CD4-positive, CD25-positive, alpha-beta regulatory T cell (primary cell): ENCODE measurements at regions not wholly inside any gene's neighbourhood (a gene's known extent, or its start where the extent isn't known, plus 50 kb on each side); places are given as distances from the start of the nearest gene placed in this dataset.

Experiments used
- ATAC-seq, 2 donors: fragments of 150-1000 bp; cut with Tn5 transposase; one replicate each; pipeline ENCODE4 v1.10.0; 2021; ENCODE audit warnings: low read depth in 2 of 2, moderate number of reproducible peaks in 2 of 2, moderate library complexity in 1 of 2
- DNase-seq, 3 donors: peaks; one replicate each; pipeline versions ENCODE4 v3.0.0 to v3.0.0-alpha.2; 2012 to 2022; ENCODE audit warnings: mixed read lengths in 1 of 3
- H3K27ac ChIP-seq: one replicate; pipeline ENCODE4 v1.7.0; 2013; ENCODE audit warnings: mild to moderate bottlenecking, low read length; ENCODE audit not compliant: insufficient read depth, poor library complexity, severe bottlenecking
- H3K27me3 ChIP-seq: one replicate; pipeline ENCODE4 v1.7.0; 2013; ENCODE audit warnings: low read length; ENCODE audit not compliant: control insufficient read depth, insufficient read depth
- H3K36me3 ChIP-seq: one replicate; pipeline ENCODE4 v1.7.0; 2013; ENCODE audit warnings: mild to moderate bottlenecking, low read length, moderate library complexity; ENCODE audit not compliant: control insufficient read depth, insufficient read depth
- H3K4me1 ChIP-seq: 2 replicates; pipeline ENCODE4 v1.7.0; 2013; ENCODE audit warnings: mild to moderate bottlenecking, low read length; ENCODE audit not compliant: insufficient read depth, control insufficient read depth, poor library complexity, severe bottlenecking
- H3K4me3 ChIP-seq: one replicate; pipeline ENCODE4 v1.7.0; 2013; ENCODE audit warnings: low read depth, mild to moderate bottlenecking, low read length, moderate library complexity
- H3K9me3 ChIP-seq, 2 experiments: 1 replicate in 1 of 2; 2 replicates in 1 of 2; pipeline ENCODE4 v1.7.0; 2013; ENCODE audit warnings: low read length in 2 of 2, mild to moderate bottlenecking in 1 of 2, moderate library complexity in 1 of 2; ENCODE audit not compliant: control insufficient read depth in 2 of 2
- H3K27ac Mint-ChIP-seq, 3 donors: one replicate each; pipeline ENCODE4 v1.8.0; 2020 to 2022; ENCODE audit warnings: mild to moderate bottlenecking in 3 of 3, mixed read lengths in 3 of 3, moderate library complexity in 2 of 3
- H3K27me3 Mint-ChIP-seq: one replicate; pipeline ENCODE4 v1.8.0; 2022; ENCODE audit warnings: mild to moderate bottlenecking, mixed read lengths
- H3K36me3 Mint-ChIP-seq: one replicate; pipeline ENCODE4 v1.8.0; 2020; ENCODE audit warnings: mixed read lengths
- H3K4me1 Mint-ChIP-seq, 4 donors: one replicate each; pipeline ENCODE4 v1.8.0; 2020 to 2022; ENCODE audit warnings: mixed read lengths in 4 of 4, mild to moderate bottlenecking in 1 of 4
- H3K4me3 Mint-ChIP-seq, 4 donors: one replicate each; pipeline ENCODE4 v1.8.0; 2020 to 2022; ENCODE audit warnings: mild to moderate bottlenecking in 4 of 4, mixed read lengths in 4 of 4, moderate library complexity in 3 of 4
- H3K9me3 Mint-ChIP-seq, 7 donors: one replicate each; pipeline ENCODE4 v1.8.0; 2020 to 2022; ENCODE audit warnings: mixed read lengths in 7 of 7, mild to moderate bottlenecking in 3 of 7, moderate library complexity in 2 of 7

GRCh38 chr7:131970602-131971001, 414.2 kb upstream of the PODXL start:
- no peaks in the 10 kb centered on the region for H3K27me3 ChIP-seq
- no peak overlapping the region for H3K4me3 ChIP-seq
- no peaks in the 10 kb centered on the region for H3K4me1 ChIP-seq
- H3K4me1 Mint-ChIP-seq, result no peaks in the 10 kb centered on the region
- DNase-seq, result no peak
- no peaks in the 10 kb centered on the region for H3K36me3 ChIP-seq
- H3K4me3 Mint-ChIP-seq, result no peak overlapping the region
- no peaks in the 10 kb centered on the region for H3K9me3 ChIP-seq
- no peaks in the 10 kb centered on the region for H3K36me3 Mint-ChIP-seq
- no peak overlapping the region for H3K27ac ChIP-seq
- ATAC-seq, result no peak
- no peak overlapping the region for H3K27ac Mint-ChIP-seq
- no peaks in the 10 kb centered on the region for H3K9me3 Mint-ChIP-seq
- peaks cover 4% of the 10 kb centered on the region for H3K27me3 Mint-ChIP-seq

GRCh38 chr7:131969560-131969959, 413.1 kb upstream of the PODXL start:
- Histone ChIP-seq H3K27me3 (no peaks in the 10 kb centered on the region), H3K4me1 (no peaks in the 10 kb centered on the region), H3K9me3 (no peaks in the 10 kb centered on the region), H3K27ac (no peak overlapping the region), H3K4me3 (no peak overlapping the region), H3K36me3 (no peaks in the 10 kb centered on the region)
- no peaks in the 10 kb centered on the region for H3K9me3 Mint-ChIP-seq
- DNase-seq (no peak), ATAC-seq (no peak)
- no peak overlapping the region for H3K27ac Mint-ChIP-seq
- no peak overlapping the region for H3K4me3 Mint-ChIP-seq
- no peaks in the 10 kb centered on the region for H3K36me3 Mint-ChIP-seq
- H3K27me3 Mint-ChIP-seq, result peaks cover 4% of the 10 kb centered on the region
- no peaks in the 10 kb centered on the region for H3K4me1 Mint-ChIP-seq

GRCh38 chr7:131967216-131967730, 410.8 kb upstream of the PODXL start:
- no peak for DNase-seq
- Histone ChIP-seq H3K36me3 (no peaks in the 10 kb centered on the region), H3K9me3 (no peaks in the 10 kb centered on the region), H3K4me1 (no peaks in the 10 kb centered on the region), H3K27ac (no peak overlapping the region), H3K27me3 (no peaks in the 10 kb centered on the region), H3K4me3 (no peak overlapping the region)
- Mint-ChIP-seq H3K27me3 (peaks cover 4% of the 10 kb centered on the region), H3K9me3 (peaks cover 0 to 2% (median 0%) of the 10 kb centered on the region in 7 donors), H3K27ac (no peak overlapping the region), H3K4me1 (no peaks in the 10 kb centered on the region), H3K4me3 (no peak overlapping the region), H3K36me3 (no peaks in the 10 kb centered on the region)
- no peak for ATAC-seq

GRCh38 chr7:131964203-131964602, 407.8 kb upstream of the PODXL start:
- ATAC-seq (no peak), DNase-seq (no peak)
- no peak overlapping the region for H3K4me3 Mint-ChIP-seq
- no peaks in the 10 kb centered on the region for H3K36me3 Mint-ChIP-seq
- H3K4me1 Mint-ChIP-seq, result no peaks in the 10 kb centered on the region
- no peaks in the 10 kb centered on the region for H3K27me3 ChIP-seq
- no peak overlapping the region for H3K27ac Mint-ChIP-seq
- H3K9me3 ChIP-seq, result no peaks in the 10 kb centered on the region
- H3K27me3 Mint-ChIP-seq, result peaks cover 2% of the 10 kb centered on the region
- no peaks in the 10 kb centered on the region for H3K36me3 ChIP-seq
- H3K27ac ChIP-seq, result no peak overlapping the region
- H3K4me1 ChIP-seq, result no peaks in the 10 kb centered on the region
- H3K9me3 Mint-ChIP-seq, result peaks cover 0 to 2% (median 0%) of the 10 kb centered on the region in 7 donors
- H3K4me3 ChIP-seq, result no peak overlapping the region

GRCh38 chr7:131961054-131961680, 404.7 kb upstream of the PODXL start:
- H3K4me3 ChIP-seq, result no peak overlapping the region
- Mint-ChIP-seq H3K9me3 (peaks cover 0 to 2% (median 0%) of the 10 kb centered on the region in 7 donors), H3K4me3 (no peak overlapping the region), H3K36me3 (no peaks in the 10 kb centered on the region), H3K4me1 (no peaks in the 10 kb centered on the region), H3K27ac (no peak overlapping the region), H3K27me3 (no peaks in the 10 kb centered on the region)
- ATAC-seq, result no peak
- no peaks in the 10 kb centered on the region for H3K9me3 ChIP-seq
- no peaks in the 10 kb centered on the region for H3K27me3 ChIP-seq
- H3K27ac ChIP-seq, result no peak overlapping the region
- no peak for DNase-seq
- H3K36me3 ChIP-seq, result no peaks in the 10 kb centered on the region
- no peaks in the 10 kb centered on the region for H3K4me1 ChIP-seq

- no peak overlapping the region for H3K27ac ChIP-seq
- no peak for ATAC-seq
- no peak overlapping the region for H3K27ac Mint-ChIP-seq
Measured at GRCh38 chr7:131959106-131959812, 402.8 kb upstream of the PODXL start.

GRCh38 chr7:131957338-131958020, 401.1 kb upstream of the PODXL start:
- H3K27me3 Mint-ChIP-seq, result no peaks in the 10 kb centered on the region
- Histone ChIP-seq H3K27me3 (no peaks in the 10 kb centered on the region), H3K4me1 (no peaks in the 10 kb centered on the region), H3K4me3 (no peak overlapping the region), H3K27ac (no peak overlapping the region), H3K36me3 (no peaks in the 10 kb centered on the region), H3K9me3 (no peaks in the 10 kb centered on the region)
- peaks cover 0 to 2% (median 0%) of the 10 kb centered on the region in 7 donors for H3K9me3 Mint-ChIP-seq
- DNase-seq, result no peak
- no peaks in the 10 kb centered on the region for H3K4me1 Mint-ChIP-seq
- no peak overlapping the region for H3K4me3 Mint-ChIP-seq
- ATAC-seq, result no peak
- H3K27ac Mint-ChIP-seq, result no peak overlapping the region
- no peaks in the 10 kb centered on the region for H3K36me3 Mint-ChIP-seq

More at GRCh38 chr7:131959106-131959812, 402.8 kb upstream of the PODXL start:
- no peaks in the 10 kb centered on the region for H3K36me3 Mint-ChIP-seq
- Histone ChIP-seq H3K27me3 (no peaks in the 10 kb centered on the region), H3K4me3 (no peak overlapping the region), H3K9me3 (no peaks in the 10 kb centered on the region), H3K36me3 (no peaks in the 10 kb centered on the region), H3K4me1 (no peaks in the 10 kb centered on the region)
- no peaks in the 10 kb centered on the region for H3K4me1 Mint-ChIP-seq
- H3K27me3 Mint-ChIP-seq, result no peaks in the 10 kb centered on the region
- no peak for DNase-seq
- no peak overlapping the region for H3K4me3 Mint-ChIP-seq
- H3K9me3 Mint-ChIP-seq, result peaks cover 0 to 2% (median 0%) of the 10 kb centered on the region in 7 donors
